ENCODE measurements at regions not wholly inside any gene's neighbourhood (a gene's known extent, or its start where the extent isn't known, plus 50 kb on each side); places are given as distances from the start of the nearest gene placed in this dataset.

DNA sequence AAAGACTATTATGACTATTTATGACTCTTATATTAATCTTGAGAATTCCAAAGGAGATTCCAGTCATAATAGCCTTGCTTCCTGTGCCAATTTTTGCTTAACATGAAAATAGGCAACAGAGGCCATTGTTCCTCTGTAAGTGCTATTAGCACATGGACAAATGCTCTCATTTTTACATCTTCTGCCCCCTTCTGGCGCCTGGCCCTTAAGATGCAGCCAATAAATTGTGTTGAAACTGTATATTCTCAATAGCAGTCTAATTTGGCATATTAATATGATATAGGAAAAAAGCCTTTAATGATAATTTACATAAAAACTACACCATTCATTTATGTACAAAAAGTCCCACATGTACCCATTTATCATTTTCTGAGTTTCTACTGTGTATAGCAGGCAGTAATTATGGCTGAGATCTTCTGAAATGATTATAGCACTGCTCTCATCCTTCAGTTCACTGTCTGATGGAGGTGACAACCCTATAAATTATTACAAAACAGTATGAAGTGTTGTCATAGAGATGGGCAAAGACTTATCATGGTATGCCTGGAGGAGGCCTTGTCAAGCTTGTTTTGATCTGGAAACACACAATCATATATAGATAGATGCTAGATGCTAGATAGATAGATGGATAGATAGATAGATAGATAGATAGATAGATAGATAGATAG, 613.3 kb downstream of the TSN start:
- TF ChIP-seq BHLHE40 (IDR thresholded peaks at IDR 0.05; ENCODE audit: borderline replicate concordance) (no peak), SUZ12 (IDR thresholded peaks at IDR 0.05) (no peak), PKNOX1 (IDR thresholded peaks at IDR 0.05) (no peak), FOXM1 (IDR thresholded peaks at IDR 0.05; ENCODE audit: borderline replicate concordance) (no peak), FOXA1 (IDR thresholded peaks at IDR 0.05) (no peak), TARDBP (IDR thresholded peaks at IDR 0.05) (no peak), FOXK2 (IDR thresholded peaks at IDR 0.05) (no peak)

Measured in HEK293T (cell line).